Activated CD8-positive, alpha-beta T cell treated with anti-CD3 and anti-CD28 coated beads, Interleukin-2, amount 10 ng/mL, durations not matched to agents 7 days and 5 days (primary cell): ENCODE measurements at regions not wholly inside any gene's neighbourhood (a gene's known extent, or its start where the extent isn't known, plus 50 kb on each side); places are given as distances from the start of the nearest gene placed in this dataset.
"Not testable (repeated sequence)": the region's sequence is repeated elsewhere in the genome, so short reads cannot be mapped to it uniquely, and the experiment has no call there.

ENCODE experiments used
- ATAC-seq: fragments of 150-1000 bp; cut with Tn5 transposase; one replicate; pipeline ENCODE4 v1.10.0; 2021; ENCODE audit warnings: moderate library complexity
- CTCF ChIA-PET: fragments of 350-600 bp; sonication (Branson Sonifier 250); formaldehyde crosslinking; loops from one replicate; lab custom pipeline; 2021; ENCODE audit warnings: antibody characterized with exemption; lab: Charles Lee
- POLR2A ChIA-PET: fragments of 350-600 bp; sonication (Branson Sonifier 250); formaldehyde crosslinking; loops from one replicate; lab custom pipeline; 2021; ENCODE audit warnings: antibody characterized with exemption; lab: Charles Lee
- DNase-seq: peaks from one replicate; pipeline ENCODE4 v3.0.0-alpha.2; 2020
- H3K27ac Mint-ChIP-seq: one replicate; pipeline ENCODE4 v1.8.0; 2021; ENCODE audit warnings: mild to moderate bottlenecking, mixed read lengths
- H3K27me3 Mint-ChIP-seq: one replicate; pipeline ENCODE4 v1.8.0; 2021; ENCODE audit warnings: low read depth, mixed read lengths
- H3K36me3 Mint-ChIP-seq: one replicate; pipeline ENCODE4 v1.8.0; 2021; ENCODE audit warnings: low read depth, mixed read lengths
- H3K4me1 Mint-ChIP-seq: one replicate; pipeline ENCODE4 v1.8.0; 2021; ENCODE audit warnings: low read depth, mixed read lengths
- H3K4me3 Mint-ChIP-seq: one replicate; pipeline ENCODE4 v1.8.0; 2021; ENCODE audit warnings: mild to moderate bottlenecking, mixed read lengths
- H3K9me3 Mint-ChIP-seq: one replicate; pipeline ENCODE4 v1.8.0; 2022; ENCODE audit warnings: mixed read lengths; ENCODE audit not compliant: insufficient read depth

DNA sequence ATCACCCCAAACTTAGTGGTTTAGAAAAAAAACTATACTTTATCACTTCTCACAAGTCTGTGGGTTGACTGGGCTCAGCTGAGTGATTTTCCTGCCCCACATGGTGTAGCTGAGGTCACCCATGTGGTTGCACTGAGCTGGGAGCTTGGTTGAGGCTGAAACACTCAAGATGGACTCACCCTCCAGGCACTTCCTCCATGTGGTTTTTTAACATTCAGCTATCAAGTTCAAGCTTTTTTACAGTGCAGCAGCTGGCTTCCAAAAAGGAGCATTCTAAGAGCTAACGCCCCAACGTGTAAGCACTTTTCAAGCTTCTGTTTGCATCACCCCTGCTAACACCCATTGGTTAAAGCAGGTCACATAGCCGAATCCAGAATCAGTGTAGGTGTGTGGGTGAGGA lies 105.9 kb upstream of the CREB1 start:
- ChIA-PET CTCF (interaction anchor here (1.1 kb wide), 1 partner anchor 10 kb away, joined by 3 read pairs; no protein-coding TSS in a partner anchor), POLR2A (no interaction called here)
- DNase-seq: peak; percentile 60
- H3K4me1 Mint-ChIP-seq: peaks cover 16% of the 10 kb centered on the region
- peak; percentile 63 for ATAC-seq
- H3K4me3 Mint-ChIP-seq: no peak overlapping the region
- peaks cover 16% of the 10 kb centered on the region for H3K27me3 Mint-ChIP-seq
- peaks cover 4% of the 10 kb centered on the region for H3K9me3 Mint-ChIP-seq
- H3K36me3 Mint-ChIP-seq: peaks cover 3% of the 10 kb centered on the region
- peak overlapping the region; percentile 8 for H3K27ac Mint-ChIP-seq

GRCh38 chr2:207427986-207428385 lies 101.8 kb upstream of the CREB1 start:
- Mint-ChIP-seq H3K4me1 (peaks cover 15% of the 10 kb centered on the region), H3K9me3 (peaks cover 2% of the 10 kb centered on the region), H3K4me3 (no peak overlapping the region), H3K36me3 (peaks cover 3% of the 10 kb centered on the region), H3K27ac (no peak overlapping the region), H3K27me3 (peaks cover 6% of the 10 kb centered on the region)
- ATAC-seq: no peak
- ChIA-PET CTCF (no interaction called here), POLR2A (no interaction called here)
- DNase-seq: no peak

GRCh38 chr2:207428573-207428972 lies 101.2 kb upstream of the CREB1 start:
- DNase-seq (no peak), ATAC-seq (no peak)
- ChIA-PET POLR2A (no interaction called here), CTCF (no interaction called here)
- H3K4me1 Mint-ChIP-seq: peaks cover 9% of the 10 kb centered on the region
- H3K36me3 Mint-ChIP-seq: peaks cover 3% of the 10 kb centered on the region
- no peak overlapping the region for H3K4me3 Mint-ChIP-seq
- H3K27ac Mint-ChIP-seq: no peak overlapping the region
- no peaks in the 10 kb centered on the region for H3K9me3 Mint-ChIP-seq
- peaks cover 2% of the 10 kb centered on the region for H3K27me3 Mint-ChIP-seq

DNA sequence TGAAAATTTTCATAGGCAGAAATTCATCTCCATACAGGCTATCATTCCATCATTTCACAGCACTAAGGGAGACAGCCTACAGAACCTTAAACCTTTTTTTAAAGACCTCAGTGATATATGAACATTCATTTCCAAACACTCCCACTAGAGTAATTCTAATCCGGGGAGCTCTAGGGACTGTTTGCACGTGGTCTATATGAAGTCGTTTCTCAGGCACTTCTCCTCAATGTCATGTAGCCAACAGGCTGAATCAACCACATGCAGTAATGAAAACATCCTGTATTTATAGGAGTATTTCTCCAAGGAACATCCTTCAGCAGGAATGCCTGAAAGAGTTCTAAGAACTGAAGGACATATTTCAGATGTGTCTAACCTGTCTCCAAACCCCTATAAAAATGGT lies 97.3 kb upstream of the CREB1 start:
- Mint-ChIP-seq H3K9me3 (no peaks in the 10 kb centered on the region), H3K36me3 (no peaks in the 10 kb centered on the region), H3K27ac (no peak overlapping the region), H3K27me3 (no peaks in the 10 kb centered on the region), H3K4me1 (no peaks in the 10 kb centered on the region), H3K4me3 (no peak overlapping the region)
- POLR2A ChIA-PET: no interaction called here
- CTCF ChIA-PET: interaction anchor here (1.0 kb wide), 1 partner anchor 17 kb away, joined by 3 read pairs; no protein-coding TSS in a partner anchor
- ATAC-seq (no peak), DNase-seq (no peak)

GRCh38 chr2:207434306-207434705 lies 95.5 kb upstream of the CREB1 start:
- Mint-ChIP-seq H3K4me3 (no peak overlapping the region), H3K27me3 (no peaks in the 10 kb centered on the region), H3K27ac (no peak overlapping the region), H3K36me3 (no peaks in the 10 kb centered on the region), H3K9me3 (no peaks in the 10 kb centered on the region), H3K4me1 (no peaks in the 10 kb centered on the region)
- ATAC-seq (no peak), DNase-seq (no peak)
- POLR2A ChIA-PET: no interaction called here
- CTCF ChIA-PET: interaction anchor here (1.2 kb wide), 2 partner anchors 11 to 639 kb away, joined by 3 read pairs; no protein-coding TSS in a partner anchor

GRCh38 chr2:207434899-207435465 lies 94.8 kb upstream of the CREB1 start:
- ChIA-PET POLR2A (no interaction called here), CTCF (interaction anchor here (1.2 kb wide), 2 partner anchors 11 to 638 kb away, joined by 3 read pairs; no protein-coding TSS in a partner anchor)
- Mint-ChIP-seq H3K9me3 (no peaks in the 10 kb centered on the region), H3K27ac (no peak overlapping the region), H3K4me1 (no peaks in the 10 kb centered on the region), H3K27me3 (no peaks in the 10 kb centered on the region), H3K4me3 (no peak overlapping the region), H3K36me3 (no peaks in the 10 kb centered on the region)
- no peak for ATAC-seq
- no peak for DNase-seq

DNA sequence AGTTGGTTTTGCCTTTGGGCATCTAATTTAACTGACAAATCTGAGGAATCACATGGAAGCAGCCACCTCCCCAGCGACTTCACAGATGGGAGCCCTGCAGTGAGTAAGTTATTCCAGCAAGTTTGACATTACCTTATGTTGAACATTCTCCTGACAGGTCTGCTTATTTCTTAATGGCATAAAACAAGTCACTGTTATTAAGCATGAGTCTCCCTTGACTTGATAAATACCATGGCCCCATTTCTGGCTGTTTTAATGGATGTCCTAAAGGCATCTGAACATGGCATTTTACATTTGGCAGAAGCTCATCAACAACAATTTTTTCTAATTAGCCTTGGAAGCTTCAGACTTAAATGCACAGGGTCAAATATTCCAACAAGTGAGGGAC lies 92.6 kb upstream of the CREB1 start:
- no peak for DNase-seq
- no peak overlapping the region for H3K27ac Mint-ChIP-seq
- H3K4me1 Mint-ChIP-seq: no peaks in the 10 kb centered on the region
- no peak for ATAC-seq
- POLR2A ChIA-PET: no interaction called here
- no peaks in the 10 kb centered on the region for H3K27me3 Mint-ChIP-seq
- H3K36me3 Mint-ChIP-seq: no peaks in the 10 kb centered on the region
- CTCF ChIA-PET: no interaction called here
- H3K4me3 Mint-ChIP-seq: no peak overlapping the region
- H3K9me3 Mint-ChIP-seq: no peaks in the 10 kb centered on the region

GRCh38 chr2:207437524-207438143 lies 92.1 kb upstream of the CREB1 start:
- ATAC-seq: no peak
- DNase-seq: no peak
- Mint-ChIP-seq H3K36me3 (no peaks in the 10 kb centered on the region), H3K4me1 (no peaks in the 10 kb centered on the region), H3K4me3 (no peak overlapping the region), H3K27ac (no peak overlapping the region), H3K27me3 (no peaks in the 10 kb centered on the region), H3K9me3 (no peaks in the 10 kb centered on the region)
- ChIA-PET POLR2A (no interaction called here), CTCF (no interaction called here)

DNA sequence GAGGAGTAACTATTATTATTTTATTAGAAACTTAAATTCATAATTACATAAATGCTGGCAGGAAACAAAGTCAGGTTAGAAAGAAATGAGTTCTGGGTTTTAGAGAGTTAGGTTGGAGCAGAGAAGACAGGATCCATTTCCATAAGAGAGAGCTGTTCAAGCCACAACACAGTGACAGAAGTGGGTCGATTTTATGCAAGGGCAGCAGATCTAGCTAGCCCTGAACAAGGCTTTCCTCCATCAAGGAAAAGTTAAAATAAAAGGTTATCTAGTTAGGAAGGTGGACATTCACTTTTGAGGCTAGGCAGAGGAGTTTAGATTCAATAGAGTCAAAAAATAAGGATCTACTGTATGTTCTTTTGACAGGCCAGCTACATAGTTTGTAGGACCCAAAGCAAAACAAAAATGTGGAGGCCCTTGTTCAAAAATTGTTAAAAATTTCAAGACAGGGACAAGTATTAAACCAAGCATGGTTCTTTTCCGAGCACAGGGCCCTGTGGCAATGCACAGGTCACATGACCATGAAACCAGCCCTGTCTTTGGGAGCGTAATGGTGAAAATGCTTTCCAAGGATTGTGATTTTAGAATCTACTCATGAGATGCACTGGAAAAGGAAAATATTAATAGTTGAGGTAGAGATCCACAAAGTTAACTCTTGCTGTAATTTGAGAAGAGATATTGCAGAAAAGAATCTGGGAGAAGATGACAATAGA lies 91.2 kb upstream of the CREB1 start:
- H3K27ac Mint-ChIP-seq: no peak overlapping the region
- no peak overlapping the region for H3K4me3 Mint-ChIP-seq
- H3K36me3 Mint-ChIP-seq: no peaks in the 10 kb centered on the region
- no peaks in the 10 kb centered on the region for H3K27me3 Mint-ChIP-seq
- CTCF ChIA-PET: no interaction called here
- POLR2A ChIA-PET: no interaction called here
- no peaks in the 10 kb centered on the region for H3K9me3 Mint-ChIP-seq
- DNase-seq (no peak), ATAC-seq (no peak)
- H3K4me1 Mint-ChIP-seq: no peaks in the 10 kb centered on the region

GRCh38 chr2:207439881-207440280 lies 89.9 kb upstream of the CREB1 start:
- H3K27me3 Mint-ChIP-seq, H3K9me3 Mint-ChIP-seq, ATAC-seq, H3K4me3 Mint-ChIP-seq, H3K36me3 Mint-ChIP-seq, H3K4me1 Mint-ChIP-seq, POLR2A ChIA-PET, DNase-seq, H3K27ac Mint-ChIP-seq, CTCF ChIA-PET: not testable (repeated sequence)

DNA sequence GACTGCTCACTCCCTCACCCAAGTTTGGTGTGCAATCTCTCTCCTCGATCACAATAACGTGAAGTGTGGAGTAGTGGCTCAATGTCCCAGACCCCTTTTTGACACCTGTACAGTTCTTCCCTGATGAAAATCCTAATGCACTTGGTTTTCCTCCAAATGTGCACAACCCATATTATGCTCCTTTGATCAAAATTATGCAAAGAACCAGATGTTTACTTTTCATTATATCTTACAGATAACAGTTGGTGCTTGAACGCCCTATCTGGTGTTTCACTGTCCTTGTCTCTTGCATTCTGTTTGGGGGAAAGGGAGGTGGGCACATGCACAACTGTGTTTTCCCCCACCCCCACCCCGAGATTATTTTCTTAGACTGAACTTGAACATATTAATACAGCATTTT lies 85.0 kb upstream of the CREB1 start:
- Mint-ChIP-seq H3K9me3 (no peaks in the 10 kb centered on the region), H3K4me1 (no peaks in the 10 kb centered on the region), H3K27ac (no peak overlapping the region), H3K36me3 (no peaks in the 10 kb centered on the region), H3K27me3 (peaks cover 4% of the 10 kb centered on the region), H3K4me3 (no peak overlapping the region)
- ATAC-seq (no peak), DNase-seq (no peak)
- ChIA-PET CTCF (no interaction called here), POLR2A (no interaction called here)

- DNase-seq (no peak), ATAC-seq (no peak)
- Mint-ChIP-seq H3K9me3 (no peaks in the 10 kb centered on the region), H3K36me3 (no peaks in the 10 kb centered on the region), H3K4me3 (no peak overlapping the region), H3K4me1 (no peaks in the 10 kb centered on the region), H3K27me3 (peaks cover 8% of the 10 kb centered on the region), H3K27ac (no peak overlapping the region)
- ChIA-PET CTCF (no interaction called here), POLR2A (no interaction called here)
Observed at GRCh38 chr2:207446653-207447052, 83.1 kb upstream of the CREB1 start.
